ENCODE measurements at regions not wholly inside any gene's neighbourhood (a gene's known extent, or its start where the extent isn't known, plus 50 kb on each side); places are given as distances from the start of the nearest gene placed in this dataset.

DNA sequence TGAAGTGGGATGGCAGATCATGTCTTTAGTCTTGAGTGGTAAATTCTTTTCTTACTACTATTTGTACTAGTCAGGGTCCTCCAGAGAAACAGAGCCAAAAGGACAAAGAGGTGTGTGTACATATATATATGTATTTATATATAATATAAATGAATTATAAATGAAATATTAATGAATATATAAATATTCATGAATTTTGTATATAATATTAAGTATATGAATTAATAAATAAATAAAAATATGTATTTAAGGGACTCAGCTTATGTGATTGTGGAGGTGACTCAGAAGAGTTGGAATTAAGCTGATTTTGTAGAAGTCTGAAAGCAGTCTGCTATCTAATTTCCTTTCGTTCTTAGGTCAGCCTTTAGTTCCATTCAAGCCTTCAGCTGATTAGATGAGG is 265.3 kb upstream of the MMS22L start:
- Histone ChIP-seq H3K27me3 (replicated peaks in 1 of 4; ENCODE audit: control extremely low read depth in 1 of 4, control insufficient read depth in 3 of 4, insufficient read depth in 4 of 4, low read length in 3 of 4) (no peaks in the 10 kb centered on the region), H4K20me1 (ENCODE audit: control insufficient read depth, insufficient read depth, low read length, poor library complexity, severe bottlenecking) (no peaks in the 10 kb centered on the region), H2AFZ (ENCODE audit: insufficient read depth, low read depth, low read length, poor library complexity, severe bottlenecking) (no peak overlapping the region), H3K9me3 (ENCODE audit: control extremely low read depth in 1 of 3, control insufficient read depth in 2 of 3, insufficient read depth in 1 of 3, low read length in 2 of 3) (peaks cover 0 to 2% (median 0%) of the 10 kb centered on the region in 3 donors), H3K36me3 (replicated peaks in 1 of 2; ENCODE audit: control extremely low read depth in 1 of 2, control insufficient read depth in 1 of 2, extremely low read depth in 1 of 2, insufficient read depth in 2 of 2, low read length in 1 of 2) (no peaks in the 10 kb centered on the region), H3K79me2 (ENCODE audit: control insufficient read depth, insufficient read depth, low read length) (no peaks in the 10 kb centered on the region), H3K4me1 (ENCODE audit: control insufficient read depth in 2 of 2, insufficient read depth in 2 of 2, low read length in 2 of 2) (no peaks in the 10 kb centered on the region), H3K4me2 (replicated peaks; ENCODE audit: low read depth, low read length, poor library complexity, severe bottlenecking) (no peak overlapping the region), H3K9ac (ENCODE audit: low read length) (no peak overlapping the region), H3K27ac (ENCODE audit: low read length in 2 of 2) (no peak overlapping the region), H3K4me3 (ENCODE audit: control extremely low read depth in 1 of 5, extremely low read depth in 1 of 5, insufficient read depth in 1 of 5, low read depth in 2 of 5, low read length in 4 of 5) (no peak overlapping the region)
- H3K9me3 Mint-ChIP-seq (ENCODE audit: insufficient read depth), result peaks cover 5% of the 10 kb centered on the region
- H3K4me1 Mint-ChIP-seq, result no peaks in the 10 kb centered on the region
- intact Hi-C loops (cut with micrococcal nuclease), result no loop called here
- TF ChIP-seq, protein P1, sequence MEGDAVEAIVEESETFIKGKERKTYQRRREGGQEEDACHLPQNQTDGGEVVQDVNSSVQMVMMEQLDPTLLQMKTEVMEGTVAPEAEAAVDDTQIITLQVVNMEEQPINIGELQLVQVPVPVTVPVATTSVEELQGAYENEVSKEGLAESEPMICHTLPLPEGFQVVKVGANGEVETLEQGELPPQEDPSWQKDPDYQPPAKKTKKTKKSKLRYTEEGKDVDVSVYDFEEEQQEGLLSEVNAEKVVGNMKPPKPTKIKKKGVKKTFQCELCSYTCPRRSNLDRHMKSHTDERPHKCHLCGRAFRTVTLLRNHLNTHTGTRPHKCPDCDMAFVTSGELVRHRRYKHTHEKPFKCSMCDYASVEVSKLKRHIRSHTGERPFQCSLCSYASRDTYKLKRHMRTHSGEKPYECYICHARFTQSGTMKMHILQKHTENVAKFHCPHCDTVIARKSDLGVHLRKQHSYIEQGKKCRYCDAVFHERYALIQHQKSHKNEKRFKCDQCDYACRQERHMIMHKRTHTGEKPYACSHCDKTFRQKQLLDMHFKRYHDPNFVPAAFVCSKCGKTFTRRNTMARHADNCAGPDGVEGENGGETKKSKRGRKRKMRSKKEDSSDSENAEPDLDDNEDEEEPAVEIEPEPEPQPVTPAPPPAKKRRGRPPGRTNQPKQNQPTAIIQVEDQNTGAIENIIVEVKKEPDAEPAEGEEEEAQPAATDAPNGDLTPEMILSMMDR (IDR thresholded peaks at IDR 0.05), result no peak
- TF ChIP-seq EZH2 (IDR thresholded peaks at IDR 0.05; ENCODE audit: borderline replicate concordance, insufficient read depth, low read depth, low read length, poor library complexity, severe bottlenecking), result no peak
- CTCF ChIA-PET, result no interaction called here
- DNase-seq (no peak), ATAC-seq (ENCODE audit: low read depth) (no peak)
- H3K27me3 Mint-ChIP-seq, result peaks cover 4% of the 10 kb centered on the region
- no peak overlapping the region for H3K27ac Mint-ChIP-seq
- WGBS (ENCODE audit: insufficient coverage), result no CpG with 5 or more reads among the region's 1 CpG
- no peak overlapping the region for H3K4me3 Mint-ChIP-seq
- POLR2A ChIA-PET, result no interaction called here

DNA sequence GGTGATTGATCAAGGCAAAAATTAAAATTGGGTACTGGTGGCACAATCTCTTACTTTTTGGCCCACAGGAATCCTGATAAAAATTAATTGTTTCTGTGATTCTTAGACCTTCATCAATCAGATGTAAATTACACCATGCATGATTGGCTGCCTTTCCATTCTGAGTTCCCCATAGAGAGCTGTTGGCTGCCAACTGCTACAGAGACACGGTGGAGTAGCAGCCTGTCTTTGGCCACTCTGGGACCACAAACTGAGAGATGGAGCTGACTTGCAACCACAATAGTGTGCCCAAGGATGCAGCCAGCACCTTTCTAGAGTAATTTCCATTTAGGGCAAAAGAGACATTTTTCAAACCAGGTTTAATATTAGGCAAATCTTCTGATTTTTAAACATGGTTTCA is 274.3 kb upstream of the MMS22L start:
- intact Hi-C loops (cut with micrococcal nuclease), result no loop called here
- no peaks in the 10 kb centered on the region for H3K4me1 Mint-ChIP-seq
- no peak for ATAC-seq (ENCODE audit: low read depth)
- no peaks in the 10 kb centered on the region for H3K4me1 ChIP-seq (ENCODE audit: control insufficient read depth in 2 of 2, insufficient read depth in 2 of 2, low read length in 2 of 2)
- H3K27ac Mint-ChIP-seq, result no peak overlapping the region
- no peak overlapping the region for H2AFZ ChIP-seq (ENCODE audit: insufficient read depth, low read depth, low read length, poor library complexity, severe bottlenecking)
- no peaks in the 10 kb centered on the region for H3K27me3 ChIP-seq (replicated peaks in 1 of 4; ENCODE audit: control extremely low read depth in 1 of 4, control insufficient read depth in 3 of 4, insufficient read depth in 4 of 4, low read length in 3 of 4)
- H3K27ac ChIP-seq (ENCODE audit: low read length in 2 of 2), result no peak overlapping the region
- no peak overlapping the region for H3K9ac ChIP-seq (ENCODE audit: low read length)
- WGBS (ENCODE audit: insufficient coverage), result 22% methylated on average over 1 of the region's 1 CpG
- H3K27me3 Mint-ChIP-seq, result no peaks in the 10 kb centered on the region
- ChIA-PET CTCF (no interaction called here), POLR2A (no interaction called here)
- H3K79me2 ChIP-seq (ENCODE audit: control insufficient read depth, insufficient read depth, low read length), result no peaks in the 10 kb centered on the region
- TF ChIP-seq, protein P1 (IDR thresholded peaks at IDR 0.05), result no peak
- TF ChIP-seq EZH2 (IDR thresholded peaks at IDR 0.05; ENCODE audit: borderline replicate concordance, insufficient read depth, low read depth, low read length, poor library complexity, severe bottlenecking), result no peak
- DNase-seq, result no peak
- no peak overlapping the region for H3K4me3 ChIP-seq (ENCODE audit: control extremely low read depth in 1 of 5, extremely low read depth in 1 of 5, insufficient read depth in 1 of 5, low read depth in 2 of 5, low read length in 4 of 5)
- H3K9me3 Mint-ChIP-seq (ENCODE audit: insufficient read depth), result no peaks in the 10 kb centered on the region
- H3K4me3 Mint-ChIP-seq, result no peak overlapping the region
- no peak overlapping the region for H3K4me2 ChIP-seq (replicated peaks; ENCODE audit: low read depth, low read length, poor library complexity, severe bottlenecking)
- H3K36me3 ChIP-seq (replicated peaks in 1 of 2; ENCODE audit: control extremely low read depth in 1 of 2, control insufficient read depth in 1 of 2, extremely low read depth in 1 of 2, insufficient read depth in 2 of 2, low read length in 1 of 2), result no peaks in the 10 kb centered on the region
- H4K20me1 ChIP-seq (ENCODE audit: control insufficient read depth, insufficient read depth, low read length, poor library complexity, severe bottlenecking), result no peaks in the 10 kb centered on the region
- no peaks in the 10 kb centered on the region for H3K9me3 ChIP-seq (ENCODE audit: control extremely low read depth in 1 of 3, control insufficient read depth in 2 of 3, insufficient read depth in 1 of 3, low read length in 2 of 3)

Data from B cell (primary cell).